ENCODE measurements at regions not wholly inside any gene's neighbourhood (a gene's known extent, or its start where the extent isn't known, plus 50 kb on each side); places are given as distances from the start of the nearest gene placed in this dataset.

DNA sequence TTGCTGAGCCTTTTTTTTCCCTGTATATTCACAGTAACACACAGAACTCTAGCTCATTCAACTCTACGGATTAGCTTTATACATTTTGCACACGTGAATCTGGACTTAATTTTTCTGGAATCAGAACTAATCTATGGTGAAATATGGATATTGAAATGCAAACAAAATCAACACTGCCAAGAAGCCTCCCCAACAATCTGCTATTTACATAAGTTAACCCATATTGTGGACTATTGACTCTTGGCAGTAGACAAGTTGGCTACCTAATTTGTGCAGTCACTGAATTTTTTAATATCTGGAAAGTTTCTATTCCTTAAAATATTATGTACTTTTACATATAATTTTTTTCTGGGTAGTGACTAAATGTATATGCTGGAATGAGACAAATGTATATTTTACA lies 815.4 kb downstream of the PCDH17 start:
- Histone ChIP-seq H3K27me3 (no peaks in the 10 kb centered on the region), H3K36me3 (no peaks in the 10 kb centered on the region), H3K9me3 (no peaks in the 10 kb centered on the region), H3K4me3 (no peak overlapping the region), H3K4me1 (no peaks in the 10 kb centered on the region), H3K27ac (no peak overlapping the region)
- 75 to 80% methylated on average over 2 of the region's 2 CpGs for WGBS, 2 donors
- TF ChIP-seq CTCF (IDR thresholded peaks at IDR 0.05) (no peak), POLR2A (IDR thresholded peaks at IDR 0.05) (no peak), EP300 (IDR thresholded peaks at IDR 0.05) (no peak)
- no peak for DNase-seq (ENCODE audit: low spot score in 2 of 2)

DNA sequence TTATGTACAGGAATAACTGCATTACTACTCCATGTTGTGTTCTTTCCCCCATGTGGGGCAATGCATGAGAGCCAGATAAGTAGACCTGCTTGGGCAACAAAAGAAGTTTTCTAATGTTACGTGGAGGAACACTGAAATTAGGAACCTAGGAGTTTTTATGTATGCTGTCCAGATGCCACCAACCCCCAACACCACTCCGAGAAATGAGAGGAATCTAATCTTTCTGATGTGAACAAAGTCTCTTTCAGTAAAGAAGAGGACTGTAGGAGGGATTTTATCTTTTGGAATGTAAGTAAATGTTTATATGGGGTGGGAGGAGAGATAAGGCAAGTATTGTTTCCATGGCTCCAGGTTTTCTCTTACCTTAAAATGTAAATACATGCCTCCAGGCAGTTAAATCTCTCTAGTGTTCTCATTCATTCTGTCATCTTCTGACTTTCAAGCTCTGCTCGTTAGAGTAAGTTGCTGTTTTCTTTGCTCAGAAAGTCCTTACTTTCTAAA lies 820.6 kb downstream of the PCDH17 start:
- Histone ChIP-seq H3K4me3 (no peak overlapping the region), H3K36me3 (no peaks in the 10 kb centered on the region), H3K27me3 (no peaks in the 10 kb centered on the region), H3K9me3 (peaks cover 0 to 14% (median 0%) of the 10 kb centered on the region in 4 donors), H3K27ac (no peak overlapping the region), H3K4me1 (no peaks in the 10 kb centered on the region)
- no peak for DNase-seq (ENCODE audit: low spot score in 2 of 2)
- no peak for TF ChIP-seq EP300 (IDR thresholded peaks at IDR 0.05)
- TF ChIP-seq CTCF (IDR thresholded peaks at IDR 0.05) = no peak
- TF ChIP-seq POLR2A (IDR thresholded peaks at IDR 0.05) = no peak
- 27 to 51% methylated on average over 3 of the region's 3 CpGs for WGBS, 2 donors

DNA sequence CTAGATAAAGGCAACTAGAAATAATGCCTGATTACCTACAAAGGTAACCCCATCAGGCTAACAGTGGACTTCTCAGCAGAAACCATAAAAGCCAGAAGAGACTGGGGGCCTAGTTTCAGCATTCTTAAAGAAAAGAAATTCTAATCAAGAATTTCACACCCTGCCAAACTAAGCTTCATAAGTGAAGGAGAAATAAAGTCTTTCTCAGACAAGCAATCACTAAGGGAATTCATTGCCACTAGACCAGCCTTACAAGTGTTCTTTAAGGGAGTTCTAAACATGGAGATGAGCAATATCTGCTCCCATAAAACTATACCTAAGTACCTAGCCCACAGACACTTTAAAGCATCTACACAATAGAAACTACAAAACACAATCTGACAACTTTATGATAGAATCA lies 823.5 kb downstream of the PCDH17 start:
- no peak overlapping the region for H3K4me3 ChIP-seq
- no peaks in the 10 kb centered on the region for H3K4me1 ChIP-seq
- TF ChIP-seq CTCF (IDR thresholded peaks at IDR 0.05) = no peak
- H3K27me3 ChIP-seq = no peaks in the 10 kb centered on the region
- no peak for DNase-seq (ENCODE audit: low spot score in 2 of 2)
- H3K27ac ChIP-seq = no peak overlapping the region
- H3K9me3 ChIP-seq = peaks cover 0 to 14% (median 0%) of the 10 kb centered on the region in 4 donors
- H3K36me3 ChIP-seq = no peaks in the 10 kb centered on the region

DNA sequence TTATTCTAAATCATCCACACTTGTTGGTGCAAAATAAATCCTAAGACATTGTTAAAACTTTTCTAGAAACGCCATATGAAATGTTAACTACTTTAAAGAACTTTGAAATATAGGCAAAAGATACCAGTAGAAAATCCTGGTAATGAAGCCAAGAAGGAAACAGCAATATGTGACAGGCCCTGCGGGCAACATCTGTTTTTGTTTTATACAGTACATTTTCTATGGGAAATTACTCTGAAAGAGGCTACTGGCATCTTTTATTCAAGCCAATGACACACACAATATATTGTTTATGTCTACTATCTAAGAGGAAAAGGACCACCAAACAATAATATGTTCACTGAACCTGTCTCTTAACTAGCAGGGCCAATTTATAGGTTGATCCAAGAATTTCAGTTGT lies 829.7 kb downstream of the PCDH17 start:
- Histone ChIP-seq H3K9me3 (no peaks in the 10 kb centered on the region), H3K4me1 (no peaks in the 10 kb centered on the region), H3K27ac (no peak overlapping the region), H3K27me3 (no peaks in the 10 kb centered on the region), H3K4me3 (no peak overlapping the region), H3K36me3 (no peaks in the 10 kb centered on the region)
- WGBS, 2 donors = 72 to 75% methylated on average over 2 of the region's 2 CpGs
- no peak for DNase-seq (ENCODE audit: low spot score in 2 of 2)
- TF ChIP-seq CTCF (IDR thresholded peaks at IDR 0.05) = no peak

DNA sequence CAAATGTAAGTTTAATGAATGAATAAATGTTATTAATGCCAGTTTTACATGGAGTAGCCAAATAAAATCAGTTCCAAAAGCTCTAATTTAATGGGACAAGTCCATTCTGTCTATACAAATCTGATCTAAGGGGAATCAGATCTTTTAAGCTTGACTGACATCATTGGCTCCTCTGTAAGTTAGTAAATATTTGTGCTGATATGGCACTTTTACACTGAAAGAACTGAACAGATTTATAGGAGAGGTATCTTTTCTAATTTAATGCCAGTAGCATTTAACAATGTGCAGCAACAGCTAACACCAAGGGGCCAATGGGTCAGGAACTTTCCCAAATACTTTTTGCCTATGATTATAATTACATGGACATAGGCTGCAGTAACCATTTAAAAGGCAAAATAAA lies 832.3 kb downstream of the PCDH17 start:
- H3K4me1 ChIP-seq = no peaks in the 10 kb centered on the region
- no peaks in the 10 kb centered on the region for H3K27me3 ChIP-seq
- no peak overlapping the region for H3K4me3 ChIP-seq
- H3K27ac ChIP-seq = no peak overlapping the region
- no peak for DNase-seq (ENCODE audit: low spot score in 2 of 2)
- H3K36me3 ChIP-seq = no peaks in the 10 kb centered on the region
- no peaks in the 10 kb centered on the region for H3K9me3 ChIP-seq
- TF ChIP-seq EP300 (IDR thresholded peaks at IDR 0.05) = no peak
- TF ChIP-seq CTCF (IDR thresholded peaks at IDR 0.05) = no peak
- TF ChIP-seq POLR2A (IDR thresholded peaks at IDR 0.05) = no peak

Measured in tibial nerve (tissue), 4 donors.